AG08396 (cell line): ENCODE measurements at regions not wholly inside any gene's neighbourhood (a gene's known extent, or its start where the extent isn't known, plus 50 kb on each side); places are given as distances from the start of the nearest gene placed in this dataset.

Experiments used
- DNase-seq: peaks from one replicate; pipeline ENCODE4 v3.0.0; 2012; ENCODE audit warnings: low spot score, mixed read lengths

GRCh38 chr21:28458446-28458845, 534.2 kb downstream of the LTN1 start:
- no peak for DNase-seq

DNA sequence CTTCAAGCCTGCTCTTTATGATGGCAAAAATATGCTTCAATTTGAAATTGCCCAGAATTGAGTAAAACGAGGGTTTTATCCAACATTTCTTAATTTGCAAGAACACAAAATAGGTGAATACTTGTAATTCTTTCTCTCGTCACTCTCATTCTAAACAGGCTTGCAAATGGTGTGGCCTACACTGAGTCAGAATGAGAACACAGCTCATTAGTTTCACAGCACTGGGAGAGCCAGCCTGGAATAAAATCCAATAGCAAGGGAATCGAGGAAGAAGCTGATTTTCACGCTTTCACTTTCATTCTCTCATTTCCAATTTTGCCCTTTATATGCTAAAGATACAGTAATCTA, 537.5 kb downstream of the LTN1 start:
- peak; percentile 21 for DNase-seq

GRCh38 chr21:28454564-28455252, 538.0 kb downstream of the LTN1 start:
- peak; percentile 31 for DNase-seq

DNA sequence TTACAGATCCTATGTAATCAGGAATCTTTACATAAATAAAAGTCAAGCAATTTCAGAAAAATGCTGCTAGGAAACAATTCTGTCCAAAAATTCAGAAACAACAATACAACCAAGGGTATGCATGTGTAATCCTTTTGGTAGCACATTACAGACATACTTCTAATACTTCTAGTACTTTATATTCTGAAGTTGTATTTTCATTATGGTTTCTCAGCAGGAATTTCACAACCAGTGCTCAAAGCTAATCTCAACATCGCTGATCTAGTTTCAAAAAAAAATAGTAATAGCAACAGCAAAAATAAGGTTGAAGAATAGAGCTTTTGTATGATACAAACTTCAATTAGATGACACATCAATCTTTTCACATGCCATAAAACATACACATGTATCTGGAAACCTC, 545.2 kb downstream of the LTN1 start:
- DNase-seq: peak; percentile 8

GRCh38 chr21:28445141-28445830, 547.4 kb downstream of the LTN1 start:
- no peak for DNase-seq

- no peak for DNase-seq
Measured at GRCh38 chr21:28444557-28444956, 548.1 kb downstream of the LTN1 start.

DNA sequence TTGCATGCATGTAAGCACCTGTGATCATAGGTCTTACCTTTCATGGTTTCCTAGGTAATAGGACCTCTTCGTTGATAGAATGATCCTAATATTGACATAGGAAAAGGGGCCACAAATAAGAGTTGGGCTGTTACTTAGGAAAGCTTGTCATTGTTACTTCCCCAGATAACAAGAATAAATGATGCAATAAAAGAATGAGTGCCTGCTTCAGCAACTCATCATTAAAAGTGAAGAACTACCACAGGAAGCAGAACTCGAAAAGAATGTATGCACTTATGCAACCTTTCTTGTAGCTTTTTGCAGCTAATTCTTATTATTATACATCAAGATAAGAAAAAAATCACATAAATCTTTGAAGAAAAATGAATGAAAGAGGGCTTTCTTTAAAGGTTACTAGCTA, 548.6 kb downstream of the LTN1 start:
- no peak for DNase-seq

DNA sequence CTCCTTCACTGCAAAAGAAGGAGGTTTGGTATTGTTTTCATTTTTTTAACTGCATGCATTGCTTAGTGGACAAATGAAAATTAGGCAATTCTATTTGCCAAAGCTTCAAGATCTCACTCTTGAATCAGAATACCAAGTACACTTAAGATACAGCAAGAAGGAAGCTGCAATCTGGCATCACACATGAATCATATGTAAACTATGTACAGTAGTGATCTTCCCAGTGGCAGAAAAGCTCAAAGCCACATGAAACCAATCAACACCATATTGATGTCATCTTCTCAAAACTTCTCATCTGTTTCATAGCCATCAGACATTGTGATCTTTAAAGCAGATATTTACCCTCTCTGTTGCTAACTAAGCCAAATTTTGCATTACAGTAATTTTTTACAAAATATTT, 550.1 kb downstream of the LTN1 start:
- DNase-seq: peak; percentile 7

- DNase-seq: no peak
Measured at GRCh38 chr21:28442085-28442484, 550.6 kb downstream of the LTN1 start.

GRCh38 chr21:28439788-28440187, 552.9 kb downstream of the LTN1 start:
- no peak for DNase-seq

- no peak for DNase-seq
Measured at GRCh38 chr21:28439251-28439650, 553.4 kb downstream of the LTN1 start.

DNA sequence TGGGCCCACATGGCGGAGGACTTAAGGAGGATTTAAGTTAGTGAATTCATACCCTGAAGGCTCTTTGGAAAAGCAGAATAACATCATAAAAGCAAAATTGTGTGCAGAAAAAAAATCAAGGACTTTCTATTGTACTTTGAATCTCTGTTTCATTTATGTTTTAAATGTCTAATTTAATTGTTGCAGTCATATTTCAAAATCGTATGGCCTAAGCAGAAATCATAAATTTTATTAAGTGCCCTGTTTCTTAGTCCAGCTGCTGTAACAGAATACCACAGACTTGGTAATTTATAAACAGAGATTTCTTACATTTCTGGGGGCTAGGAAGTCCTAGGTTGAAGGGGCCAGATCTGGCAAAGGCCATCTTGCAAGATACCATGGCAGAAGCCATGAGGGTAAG, 555.6 kb downstream of the LTN1 start:
- DNase-seq: no peak

GRCh38 chr21:28436286-28436932, 556.3 kb downstream of the LTN1 start:
- DNase-seq: no peak

DNA sequence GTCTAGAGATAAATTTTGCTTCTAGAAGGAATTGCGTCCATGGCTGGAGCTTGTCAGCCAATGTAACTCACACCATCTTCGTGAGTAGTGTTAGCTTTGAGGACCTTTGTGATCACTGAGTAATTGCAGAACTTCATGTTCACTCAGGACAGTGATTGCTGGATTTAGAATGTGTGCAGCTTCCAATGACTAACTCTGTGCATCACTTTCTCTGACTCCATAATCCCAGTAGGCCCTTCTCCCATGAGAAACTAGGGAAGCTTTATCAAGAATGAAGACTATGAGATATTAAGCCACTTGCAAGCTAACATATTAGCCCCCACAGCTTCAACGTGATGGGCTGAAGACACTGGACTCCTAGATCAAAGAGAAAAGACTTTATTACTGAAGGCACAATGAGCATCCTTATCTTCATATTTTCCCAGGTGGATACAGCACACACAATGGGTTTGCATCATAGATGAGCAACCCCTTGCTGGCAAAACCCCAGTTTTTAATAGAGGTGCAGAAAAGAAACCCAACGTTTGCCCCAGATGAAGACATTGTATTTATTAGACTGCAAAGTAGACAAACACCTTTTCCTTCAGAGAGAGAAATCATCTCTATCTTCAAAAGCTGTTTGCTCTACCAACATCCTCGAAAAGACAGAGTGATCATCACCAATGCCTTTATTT, 561.0 kb downstream of the LTN1 start:
- DNase-seq: no peak

DNA sequence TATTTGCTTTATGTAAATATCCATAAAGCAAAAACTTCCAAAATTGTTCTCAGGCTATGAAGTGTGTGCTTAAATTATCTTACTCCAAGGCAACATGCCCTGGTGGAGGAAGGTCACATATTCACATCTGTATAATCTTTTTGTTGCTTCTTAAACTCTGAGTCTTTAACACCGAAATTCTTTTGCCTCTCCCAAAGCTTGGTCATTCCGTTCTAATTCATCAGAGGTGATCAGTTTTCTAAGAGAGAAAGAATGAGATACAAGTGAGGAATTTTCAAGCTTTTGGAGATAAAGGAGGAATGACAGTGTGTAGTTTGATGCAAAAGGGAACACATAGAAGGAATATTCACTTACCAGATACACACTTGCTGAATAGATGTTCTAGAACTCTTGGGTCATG, 561.7 kb downstream of the LTN1 start:
- DNase-seq: no peak

- DNase-seq: no peak
Measured at GRCh38 chr21:28429161-28429560, 563.5 kb downstream of the LTN1 start.

DNA sequence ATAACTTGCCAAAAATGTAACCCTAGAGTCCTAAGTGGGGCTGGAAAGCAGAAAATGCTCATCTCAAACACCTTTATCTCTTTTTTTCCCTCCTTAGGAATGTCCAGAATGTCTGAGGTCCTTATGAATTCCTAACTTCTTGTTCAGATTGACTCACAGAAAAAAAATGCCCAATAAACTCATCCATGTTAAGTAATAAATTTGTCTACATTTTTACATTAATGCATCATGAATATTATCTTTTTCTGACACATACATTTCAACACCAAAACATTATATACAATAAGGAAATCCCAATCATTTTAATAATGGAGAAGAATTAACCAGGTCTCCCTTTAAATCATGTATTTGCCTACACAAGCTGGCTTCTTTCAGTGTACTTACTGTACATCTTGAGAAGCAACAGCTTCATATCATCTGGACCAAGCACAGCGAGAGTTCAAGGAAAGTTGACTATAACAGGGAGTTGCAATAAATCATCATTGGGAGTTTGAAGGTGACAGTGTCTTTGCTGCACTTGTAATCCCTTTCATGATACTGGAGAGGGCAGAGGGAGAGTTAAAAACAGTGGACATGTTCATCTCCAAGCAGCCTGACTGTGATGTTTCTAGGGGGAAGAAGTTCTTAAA, 565.2 kb downstream of the LTN1 start:
- DNase-seq: no peak

GRCh38 chr21:28426545-28426944, 566.1 kb downstream of the LTN1 start:
- no peak for DNase-seq

DNA sequence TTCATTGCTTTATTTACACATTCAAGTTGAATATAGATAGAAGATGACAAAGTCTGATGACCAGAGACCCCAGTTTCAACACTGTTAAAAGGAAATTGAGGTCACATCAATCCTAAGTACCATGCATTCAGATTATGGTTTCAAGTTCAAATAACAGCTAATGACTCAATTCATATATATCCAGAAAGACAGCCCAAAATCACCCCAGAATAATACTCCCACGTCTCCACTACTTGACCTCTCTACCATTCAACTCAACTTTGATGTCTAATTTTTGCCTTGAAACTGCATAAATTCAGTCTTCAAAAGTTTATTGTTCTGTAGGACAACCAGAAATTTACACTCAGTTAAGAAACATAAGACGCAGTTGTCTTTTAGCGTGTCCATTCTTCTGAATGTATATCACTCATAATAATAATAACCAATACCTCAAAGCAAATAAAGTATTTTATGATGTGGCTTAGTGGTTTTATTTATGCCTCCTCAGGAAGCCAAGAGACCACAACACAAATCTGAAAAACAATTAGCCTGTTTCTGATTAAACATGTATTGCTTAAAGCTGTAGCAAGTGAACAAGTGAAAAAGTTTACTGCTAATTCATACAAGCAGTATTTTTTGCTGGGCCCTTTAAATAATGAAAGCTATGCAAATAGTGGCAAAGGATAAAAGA, 569.0 kb downstream of the LTN1 start:
- no peak for DNase-seq

GRCh38 chr21:28421716-28422524, 570.8 kb downstream of the LTN1 start:
- DNase-seq: peak; percentile 46

GRCh38 chr21:28419811-28420210, 572.9 kb downstream of the LTN1 start:
- no peak for DNase-seq
